ACC112 (cell line): ENCODE measurements at regions not wholly inside any gene's neighbourhood (a gene's known extent, or its start where the extent isn't known, plus 50 kb on each side); places are given as distances from the start of the nearest gene placed in this dataset.

Experiments
- H2AFZ ChIP-seq: fragments of 200-600 bp; sonication (generic); one replicate; pipeline ENCODE4 v1.6.0; 2017; ENCODE audit warnings: antibody characterized with exemption, low read length; ENCODE audit not compliant: unreplicated experiment
- H3K27ac ChIP-seq: fragments of 200-600 bp; sonication (generic); 2 replicates; pipeline ENCODE4 v1.5.1; 2014; ENCODE audit warnings: low read depth, mild to moderate bottlenecking, antibody characterized with exemption, low read length, moderate library complexity
- H3K27me3 ChIP-seq: fragments of 200-600 bp; sonication (generic); 2 replicates; pipeline ENCODE4 v1.6.1; 2014; ENCODE audit warnings: mild to moderate bottlenecking, antibody characterized with exemption, low read length, moderate library complexity, mixed read lengths; ENCODE audit not compliant: insufficient read depth
- H3K36me3 ChIP-seq: fragments of 200-600 bp; sonication (generic); 2 replicates; pipeline ENCODE4 v1.6.1; 2016; ENCODE audit warnings: mild to moderate bottlenecking, antibody characterized with exemption, low read length, moderate library complexity, mixed read lengths; ENCODE audit not compliant: insufficient read depth
- H3K4me1 ChIP-seq: fragments of 200-600 bp; sonication (generic); one replicate; pipeline ENCODE4 v1.6.1; 2016; ENCODE audit warnings: low read length, mixed read lengths; ENCODE audit not compliant: insufficient read depth, unreplicated experiment, control insufficient read depth
- H3K4me3 ChIP-seq: fragments of 200-600 bp; sonication (generic); 2 replicates; pipeline ENCODE4 v1.5.1; 2014; ENCODE audit warnings: mild to moderate bottlenecking, low read depth, low read length
- H3K79me2 ChIP-seq: fragments of 200-600 bp; sonication (generic); one replicate; pipeline ENCODE4 v1.6.0; 2016; ENCODE audit warnings: low read length; ENCODE audit not compliant: control insufficient read depth, unreplicated experiment, insufficient read depth

DNA sequence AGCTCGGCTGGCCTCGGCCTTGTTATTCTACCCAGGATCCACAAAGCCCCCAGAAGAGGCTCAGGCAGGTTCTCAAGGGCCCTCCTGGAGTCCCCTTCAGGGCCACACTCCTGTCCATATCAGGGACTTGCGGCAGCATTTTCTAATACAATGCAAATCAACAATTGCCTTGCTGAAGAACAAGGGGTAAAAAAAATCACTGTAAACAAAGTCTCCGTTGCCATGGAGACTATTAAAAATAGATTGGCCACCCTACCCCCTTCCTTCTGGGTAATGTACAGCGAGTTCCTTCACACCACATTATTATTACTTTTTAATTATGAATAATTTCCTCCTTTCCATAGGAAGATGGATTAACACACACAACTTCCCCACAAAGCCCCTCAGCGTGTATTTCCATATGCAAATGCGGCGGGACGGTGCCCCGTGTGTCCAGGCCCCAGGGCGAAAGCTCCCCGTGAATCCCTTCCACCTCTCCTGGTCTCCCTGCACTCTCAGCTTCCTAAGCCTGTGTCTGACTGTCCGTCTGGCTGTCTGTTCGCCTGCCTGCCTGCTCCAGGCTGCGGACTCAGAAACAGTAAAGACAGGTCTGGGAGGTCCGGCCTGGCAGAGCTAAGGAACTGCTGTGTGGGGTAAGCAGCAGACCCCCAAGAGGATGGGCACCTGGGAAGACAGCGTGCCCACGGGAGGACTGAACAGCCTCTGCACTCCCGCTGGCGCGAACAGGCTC lies 196.6 kb downstream of the RBFOX3 start:
- Histone ChIP-seq H3K4me1 (no peaks in the 10 kb centered on the region), H2AFZ (no peak overlapping the region), H3K27me3 (peaks cover 58% of the 10 kb centered on the region), H3K79me2 (no peaks in the 10 kb centered on the region), H3K27ac (no peak overlapping the region), H3K4me3 (no peak overlapping the region), H3K36me3 (no peaks in the 10 kb centered on the region)

DNA sequence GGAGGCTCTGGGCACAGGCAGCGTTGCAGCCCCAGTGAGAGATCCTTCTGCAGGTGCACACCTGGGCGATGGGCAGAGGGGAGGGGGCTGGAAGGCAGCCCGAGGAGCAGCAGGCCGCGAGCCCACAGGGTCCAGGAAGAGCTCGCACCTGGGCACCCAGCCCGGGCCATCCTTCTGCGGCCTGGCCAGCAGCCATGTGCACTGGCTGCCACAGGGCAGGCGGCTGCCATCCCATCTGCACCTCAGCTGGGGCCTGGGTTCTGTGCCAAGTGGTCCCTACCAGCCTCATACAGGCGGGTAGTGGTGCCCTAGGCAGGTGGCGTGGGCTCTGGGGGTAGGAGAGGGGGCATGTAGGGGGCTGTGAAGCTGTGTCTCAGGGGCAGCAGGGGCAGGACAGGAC lies 197.2 kb downstream of the RBFOX3 start:
- Histone ChIP-seq H3K4me3 (no peak overlapping the region), H3K36me3 (no peaks in the 10 kb centered on the region), H3K4me1 (no peaks in the 10 kb centered on the region), H3K79me2 (no peaks in the 10 kb centered on the region), H2AFZ (no peak overlapping the region), H3K27me3 (peaks cover 62% of the 10 kb centered on the region), H3K27ac (no peak overlapping the region)

DNA sequence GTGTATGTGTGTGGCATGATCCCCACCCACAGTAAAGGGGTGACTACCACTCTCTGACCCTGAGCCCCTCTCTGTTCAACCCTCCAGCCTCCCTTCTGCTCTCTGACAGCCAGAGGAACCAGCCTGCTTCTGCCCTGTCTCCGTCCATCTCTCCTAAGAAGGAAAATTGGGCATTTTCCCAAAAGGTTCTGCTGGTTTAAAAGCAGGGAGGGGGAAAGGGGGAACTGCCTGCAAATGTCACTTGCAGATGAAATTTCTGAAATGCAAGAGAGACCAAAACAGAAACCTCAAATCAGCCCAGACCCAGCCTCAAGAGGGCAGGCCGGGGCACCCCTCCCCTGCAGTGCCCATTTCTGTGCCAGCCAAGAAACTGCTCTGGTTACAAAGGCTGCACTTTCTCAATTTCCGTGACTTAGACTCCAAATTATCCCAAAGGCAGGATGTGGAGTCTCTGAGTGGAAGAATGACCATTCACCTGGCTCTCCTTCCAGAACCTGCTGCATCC lies 197.9 kb downstream of the RBFOX3 start:
- H3K27me3 ChIP-seq: peaks cover 63% of the 10 kb centered on the region
- no peak overlapping the region for H3K27ac ChIP-seq
- H3K4me3 ChIP-seq: no peak overlapping the region

DNA sequence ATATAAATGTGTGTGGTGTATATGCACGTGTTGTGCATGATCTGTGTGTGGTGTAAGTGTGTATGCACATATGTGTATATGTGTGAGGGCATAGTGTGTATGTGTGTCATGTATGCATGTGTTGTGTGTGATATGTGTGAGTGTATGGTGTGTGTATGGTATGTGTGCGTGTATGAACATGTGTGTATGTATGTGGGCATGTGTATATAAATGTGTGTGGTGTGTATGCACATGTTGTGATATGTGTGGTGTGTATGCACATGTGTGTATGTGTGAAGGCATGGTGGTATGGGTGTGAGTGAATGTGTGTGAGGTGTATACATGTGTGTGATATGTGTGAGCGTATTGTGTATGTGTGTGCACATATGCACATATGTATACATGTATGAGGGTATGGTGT lies 198.7 kb downstream of the RBFOX3 start:
- Histone ChIP-seq H2AFZ (no peak overlapping the region), H3K27me3 (peaks cover 64% of the 10 kb centered on the region), H3K4me1 (no peaks in the 10 kb centered on the region), H3K27ac (no peak overlapping the region), H3K79me2 (no peaks in the 10 kb centered on the region), H3K36me3 (no peaks in the 10 kb centered on the region), H3K4me3 (no peak overlapping the region)

More for the DNA sequence above, 197.9 kb downstream of the RBFOX3 start:
- Histone ChIP-seq H2AFZ (no peak overlapping the region), H3K4me1 (no peaks in the 10 kb centered on the region), H3K36me3 (no peaks in the 10 kb centered on the region), H3K79me2 (no peaks in the 10 kb centered on the region)

DNA sequence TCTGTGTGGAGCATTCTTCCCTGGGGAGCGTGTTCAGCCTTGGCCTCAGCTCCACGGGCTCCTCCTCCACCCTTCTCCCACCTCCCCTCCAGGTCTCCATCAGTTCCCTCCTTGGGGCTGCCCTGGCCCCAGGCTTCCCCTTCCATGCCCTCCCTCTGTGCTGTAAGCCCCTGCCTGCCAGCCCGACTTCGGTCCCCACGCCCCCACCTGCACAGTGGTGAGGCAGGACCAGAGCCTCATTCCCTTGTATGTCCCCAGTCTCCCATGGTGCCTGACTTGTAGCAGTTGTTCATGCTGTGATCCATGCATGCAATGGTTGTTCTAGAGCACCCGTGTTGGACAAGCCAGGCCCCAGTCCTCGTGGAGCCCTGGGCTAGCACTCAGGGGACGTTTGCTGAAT lies 199.4 kb downstream of the RBFOX3 start:
- Histone ChIP-seq H3K79me2 (no peaks in the 10 kb centered on the region), H3K4me3 (no peak overlapping the region), H2AFZ (no peak overlapping the region), H3K4me1 (no peaks in the 10 kb centered on the region), H3K27me3 (peaks cover 67% of the 10 kb centered on the region), H3K27ac (no peak overlapping the region), H3K36me3 (no peaks in the 10 kb centered on the region)

DNA sequence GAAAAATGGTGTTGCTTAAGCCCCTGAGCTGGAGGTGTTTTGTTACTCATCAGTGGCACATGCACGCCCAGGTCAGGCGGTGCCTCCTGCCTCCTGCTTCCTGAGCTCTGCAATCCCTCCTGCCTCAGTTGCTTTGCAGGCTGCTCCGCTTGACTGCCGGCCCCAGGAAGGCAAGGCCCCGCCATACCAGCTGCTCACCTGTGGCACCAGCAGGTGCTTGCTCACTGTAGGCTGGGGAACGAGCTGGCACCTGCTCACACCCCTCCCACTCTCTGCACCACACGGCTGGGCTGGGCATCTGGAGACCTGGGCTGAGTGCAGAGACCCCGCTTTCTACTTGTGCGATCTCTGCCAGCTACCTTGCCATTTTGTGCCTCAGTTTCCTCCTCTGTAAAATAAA lies 200.2 kb downstream of the RBFOX3 start:
- Histone ChIP-seq H3K27me3 (peaks cover 73% of the 10 kb centered on the region), H3K4me3 (no peak overlapping the region), H2AFZ (no peak overlapping the region), H3K27ac (no peak overlapping the region), H3K4me1 (no peaks in the 10 kb centered on the region), H3K79me2 (no peaks in the 10 kb centered on the region), H3K36me3 (no peaks in the 10 kb centered on the region)

DNA sequence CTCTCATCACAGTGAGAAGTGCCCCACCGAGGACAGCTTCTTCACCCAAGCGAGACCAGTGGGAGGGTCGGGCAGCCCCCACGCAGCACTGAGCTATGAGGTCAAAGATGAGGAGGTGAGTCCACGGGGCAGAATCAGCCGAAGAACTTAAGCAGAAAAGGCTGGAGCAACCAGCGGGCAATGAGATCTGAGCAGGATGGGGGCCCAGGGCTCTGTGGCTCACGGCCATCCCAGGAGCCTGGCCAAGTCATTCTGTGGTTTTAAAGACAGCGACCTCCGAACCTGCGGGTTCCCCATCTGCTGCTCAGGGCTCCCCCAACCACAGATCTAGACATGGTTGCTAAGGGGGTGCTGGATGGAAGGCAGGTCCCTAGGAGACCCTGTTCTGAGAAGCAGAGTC lies 202.6 kb downstream of the RBFOX3 start:
- Histone ChIP-seq H3K4me3 (no peak overlapping the region), H3K27me3 (peaks cover 63% of the 10 kb centered on the region), H2AFZ (no peak overlapping the region), H3K79me2 (no peaks in the 10 kb centered on the region), H3K4me1 (no peaks in the 10 kb centered on the region), H3K36me3 (no peaks in the 10 kb centered on the region), H3K27ac (no peak overlapping the region)

DNA sequence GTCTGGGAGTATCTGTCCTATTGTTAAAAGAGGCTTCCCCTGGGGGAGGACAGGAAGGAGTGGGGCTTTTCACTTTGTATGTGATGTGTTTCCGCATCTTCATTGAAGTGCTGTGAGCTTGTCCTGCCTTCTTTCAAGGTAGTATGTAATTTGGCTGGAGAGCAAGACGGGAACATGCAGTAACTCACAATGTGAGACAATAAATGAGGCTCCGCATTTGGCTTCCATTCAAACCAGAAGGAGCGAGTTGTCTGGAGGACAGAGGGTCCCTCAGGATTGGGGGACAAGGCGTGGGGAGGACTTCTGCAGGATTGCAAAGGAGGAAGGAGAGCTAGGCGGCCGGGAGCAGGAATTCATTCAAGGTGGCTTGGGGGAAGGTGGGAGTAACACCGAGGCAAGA lies 203.5 kb downstream of the RBFOX3 start:
- no peak overlapping the region for H2AFZ ChIP-seq
- H3K27ac ChIP-seq: no peak overlapping the region
- H3K4me1 ChIP-seq: no peaks in the 10 kb centered on the region
- no peaks in the 10 kb centered on the region for H3K79me2 ChIP-seq
- H3K4me3 ChIP-seq: no peak overlapping the region
- peaks cover 71% of the 10 kb centered on the region for H3K27me3 ChIP-seq
- H3K36me3 ChIP-seq: no peaks in the 10 kb centered on the region

DNA sequence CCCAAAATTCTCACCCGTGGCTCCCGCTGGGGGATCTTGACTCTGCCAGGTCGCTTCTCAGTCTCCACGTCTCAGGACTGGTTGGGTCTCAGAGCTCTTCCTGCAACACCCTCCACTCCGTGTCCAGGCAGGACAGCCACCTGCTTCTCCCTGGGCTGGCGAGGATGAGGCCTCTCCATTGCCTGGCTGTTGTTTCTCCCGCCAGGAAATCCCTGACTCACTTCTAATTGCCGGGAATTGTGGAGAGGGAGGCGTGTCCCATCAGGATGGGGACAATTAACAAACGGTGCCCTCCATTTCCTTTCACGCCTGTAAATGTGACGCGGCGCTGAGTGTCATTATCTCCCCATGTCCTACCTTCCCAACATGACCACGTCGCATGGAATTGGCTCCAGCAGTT lies 204.5 kb downstream of the RBFOX3 start:
- Histone ChIP-seq H3K4me3 (no peak overlapping the region), H2AFZ (no peak overlapping the region), H3K79me2 (no peaks in the 10 kb centered on the region), H3K36me3 (no peaks in the 10 kb centered on the region), H3K4me1 (no peaks in the 10 kb centered on the region), H3K27me3 (peaks cover 76% of the 10 kb centered on the region), H3K27ac (no peak overlapping the region)

DNA sequence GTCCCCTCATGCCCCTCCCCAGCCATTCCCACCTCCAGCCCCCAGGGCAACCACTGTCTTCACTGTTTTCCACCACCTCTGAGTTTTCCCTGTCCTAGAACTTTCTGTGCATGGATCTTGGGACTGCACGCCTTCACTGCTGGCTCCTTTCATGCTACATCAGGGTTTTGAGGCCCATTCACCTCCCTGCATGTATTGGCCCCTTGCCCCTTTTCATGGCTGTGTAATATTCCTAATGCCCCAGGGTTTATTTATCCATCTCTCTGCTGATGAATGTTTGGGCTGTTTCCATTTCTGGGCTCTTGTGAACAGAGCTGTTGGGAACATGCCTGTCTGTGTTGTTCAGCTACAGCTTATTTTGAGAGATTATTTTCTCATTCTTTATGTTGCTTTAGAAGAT lies 205.0 kb downstream of the RBFOX3 start:
- no peaks in the 10 kb centered on the region for H3K4me1 ChIP-seq
- H3K36me3 ChIP-seq: no peaks in the 10 kb centered on the region
- no peak overlapping the region for H3K27ac ChIP-seq
- H2AFZ ChIP-seq: no peak overlapping the region
- no peaks in the 10 kb centered on the region for H3K79me2 ChIP-seq
- peaks cover 78% of the 10 kb centered on the region for H3K27me3 ChIP-seq
- H3K4me3 ChIP-seq: no peak overlapping the region

DNA sequence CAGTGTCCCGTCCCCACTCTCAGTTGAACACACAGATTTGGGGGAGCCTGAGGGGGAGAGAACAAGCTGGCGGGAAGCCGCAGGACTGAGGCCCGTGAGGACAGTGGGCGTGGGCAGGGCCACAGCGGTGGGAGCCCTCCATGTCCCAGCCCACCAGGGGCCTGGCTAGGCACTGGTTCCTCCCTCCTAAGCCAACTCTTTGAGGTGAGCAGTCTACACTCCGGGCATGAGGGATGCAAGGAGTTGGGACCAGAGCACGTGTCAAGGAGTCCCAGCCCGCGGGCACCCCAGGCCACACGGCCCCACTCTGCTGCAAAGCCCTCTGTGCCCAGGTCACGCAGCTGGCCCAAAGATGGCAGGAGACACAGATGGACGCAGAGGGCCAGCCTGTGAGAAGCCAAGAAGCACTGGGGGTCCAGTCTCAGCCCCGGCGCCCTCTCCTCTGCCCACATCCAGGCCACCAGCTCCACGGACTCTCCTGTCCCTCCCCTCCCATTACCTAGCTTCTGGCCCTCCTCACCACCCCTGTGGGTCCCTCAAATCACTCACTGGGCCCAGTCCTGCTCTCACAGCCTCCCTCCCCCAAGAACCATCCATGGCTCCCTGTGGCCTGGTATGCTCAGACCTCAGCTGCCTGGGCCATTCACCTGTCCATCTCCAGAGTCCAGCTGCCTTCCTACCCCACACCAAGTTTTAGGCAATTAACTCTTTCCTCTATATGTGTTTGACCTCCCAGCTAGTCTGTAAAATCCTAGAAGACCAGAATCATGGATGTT lies 206.5 kb downstream of the RBFOX3 start:
- no peaks in the 10 kb centered on the region for H3K4me1 ChIP-seq
- H3K79me2 ChIP-seq: no peaks in the 10 kb centered on the region
- no peak overlapping the region for H3K4me3 ChIP-seq
- H3K27me3 ChIP-seq: peaks cover 82% of the 10 kb centered on the region
- no peak overlapping the region for H3K27ac ChIP-seq
- H3K36me3 ChIP-seq: no peaks in the 10 kb centered on the region
- H2AFZ ChIP-seq: no peak overlapping the region
